H9 (cell line): ENCODE measurements at regions not wholly inside any gene's neighbourhood (a gene's known extent, or its start where the extent isn't known, plus 50 kb on each side); places are given as distances from the start of the nearest gene placed in this dataset.

Source experiments
- DNase-seq: peaks from one replicate; pipeline ENCODE4 v3.0.0-alpha.2; 2017
- H2AFZ ChIP-seq: one replicate; pipeline ENCODE4 v1.6.1; 2013; ENCODE audit warnings: mild to moderate bottlenecking, low read length, control low read depth, moderate library complexity
- H2AK5ac ChIP-seq: 2 replicates; pipeline ENCODE4 v1.6.1; 2013; ENCODE audit warnings: low read length, control low read depth, mixed read lengths; ENCODE audit not compliant: insufficient read length
- H2BK120ac ChIP-seq: one replicate; pipeline ENCODE4 v1.6.1; 2013; ENCODE audit warnings: low read depth, mild to moderate bottlenecking, low read length, control low read depth, inconsistent platforms; ENCODE audit not compliant: poor library complexity, severe bottlenecking
- H2BK12ac ChIP-seq: 2 replicates; pipeline ENCODE4 v1.6.1; 2013; ENCODE audit warnings: low read length, control low read depth, mixed read lengths, low read depth; ENCODE audit not compliant: insufficient read length
- H2BK15ac ChIP-seq: 2 replicates; pipeline ENCODE4 v1.6.1; 2013; ENCODE audit warnings: low read depth, low read length, control low read depth
- H2BK20ac ChIP-seq: one replicate; pipeline ENCODE4 v1.6.1; 2013; ENCODE audit warnings: low read depth, mild to moderate bottlenecking, low read length, control low read depth, inconsistent platforms; ENCODE audit not compliant: poor library complexity, severe bottlenecking
- H2BK5ac ChIP-seq: 2 replicates; pipeline ENCODE4 v1.6.1; 2013; ENCODE audit warnings: low read length, control low read depth, mixed read lengths; ENCODE audit not compliant: insufficient read length
- H3K14ac ChIP-seq: 2 replicates; pipeline ENCODE4 v1.6.1; 2013; ENCODE audit warnings: low read length, control low read depth; ENCODE audit not compliant: insufficient read depth
- H3K18ac ChIP-seq: 2 replicates; pipeline ENCODE4 v1.6.1; 2013; ENCODE audit warnings: low read depth, mild to moderate bottlenecking, mixed read lengths, low read length, control low read depth; ENCODE audit not compliant: insufficient read length
- H3K23ac ChIP-seq: 2 replicates; pipeline ENCODE4 v1.6.1; 2013; ENCODE audit warnings: low read length, control low read depth, mixed read lengths, low read depth; ENCODE audit not compliant: insufficient read length
- H3K23me2 ChIP-seq: 2 replicates; pipeline ENCODE4 v1.6.1; 2013; ENCODE audit warnings: low read depth, mild to moderate bottlenecking, mixed read lengths, low read length, control low read depth; ENCODE audit not compliant: insufficient read length, poor library complexity, severe bottlenecking
- H3K27ac ChIP-seq: 2 replicates; pipeline ENCODE4 v1.5.1; 2013; ENCODE audit warnings: low read length, control low read depth, mixed read lengths, low read depth; ENCODE audit not compliant: insufficient read length
- H3K27me3 ChIP-seq: 2 replicates; pipeline ENCODE4 v1.6.1; 2013; ENCODE audit warnings: low read length, control low read depth, inconsistent platforms; ENCODE audit not compliant: insufficient read depth
- H3K4ac ChIP-seq: 2 replicates; pipeline ENCODE4 v1.6.1; 2013; ENCODE audit warnings: low read depth, mild to moderate bottlenecking, control low read depth, inconsistent platforms, low read length, moderate library complexity
- H3K4me1 ChIP-seq: 2 replicates; pipeline ENCODE4 v1.6.1; 2013; ENCODE audit warnings: low read length, control low read depth, inconsistent platforms; ENCODE audit not compliant: insufficient read depth
- H3K4me2 ChIP-seq: 2 replicates; pipeline ENCODE4 v1.6.1; 2013; ENCODE audit warnings: low read length, control low read depth, mixed read lengths; ENCODE audit not compliant: insufficient read length, insufficient read depth
- H3K56ac ChIP-seq: 2 replicates; pipeline ENCODE4 v1.6.1; 2013; ENCODE audit warnings: low read depth, mild to moderate bottlenecking, mixed read lengths, low read length, control low read depth; ENCODE audit not compliant: insufficient read length
- H3K79me1 ChIP-seq: 2 replicates; pipeline ENCODE4 v1.6.1; 2013; ENCODE audit warnings: low read depth, mild to moderate bottlenecking, moderate library complexity, low read length, control low read depth, inconsistent platforms; ENCODE audit not compliant: insufficient read depth, poor library complexity, severe bottlenecking
- H3K79me2 ChIP-seq: 2 replicates; pipeline ENCODE4 v1.6.1; 2013; ENCODE audit warnings: low read length, control low read depth, inconsistent platforms; ENCODE audit not compliant: insufficient read depth
- H3K9ac ChIP-seq: 2 replicates; pipeline ENCODE4 v1.6.1; 2013; ENCODE audit warnings: low read length, control low read depth, mixed read lengths; ENCODE audit not compliant: insufficient read length; ENCODE audit errors: extremely low read depth
- H3K9me3 ChIP-seq: one replicate; pipeline ENCODE4 v1.6.1; 2013; ENCODE audit warnings: low read depth, low read length, inconsistent platforms; ENCODE audit not compliant: control insufficient read depth
- H3T11ph ChIP-seq: one replicate; pipeline ENCODE4 v1.6.1; 2013; ENCODE audit warnings: mild to moderate bottlenecking, low read length, control low read depth, inconsistent platforms
- H4K20me1 ChIP-seq: one replicate; pipeline ENCODE4 v1.6.1; 2013; ENCODE audit not compliant: control insufficient read depth, insufficient read length, insufficient read depth
- H4K5ac ChIP-seq: 2 replicates; pipeline ENCODE4 v1.6.1; 2013; ENCODE audit warnings: low read depth, mild to moderate bottlenecking, mixed read lengths, low read length, control low read depth; ENCODE audit not compliant: insufficient read length
- H4K8ac ChIP-seq: replicated peaks from 2 replicates; pipeline ENCODE4 v1.6.1; 2013; ENCODE audit warnings: low read length, control low read depth, mixed read lengths, low read depth; ENCODE audit not compliant: insufficient read length
- H4K91ac ChIP-seq: 2 replicates; pipeline ENCODE4 v1.6.1; 2013; ENCODE audit warnings: low read depth, mild to moderate bottlenecking, moderate library complexity, mixed read lengths, low read length, control low read depth; ENCODE audit not compliant: insufficient read length
- H3K27ac Mint-ChIP-seq, 3 experiments: 2 replicates in 2 of 3; 3 replicates in 1 of 3; pipeline ENCODE4 v1.8.0; 2020 to 2021; ENCODE audit warnings: mixed read lengths in 3 of 3, mild to moderate bottlenecking in 1 of 3, moderate library complexity in 1 of 3
- H3K27me3 Mint-ChIP-seq: 2 replicates; pipeline ENCODE4 v1.8.0; 2021; ENCODE audit warnings: low read depth, mild to moderate bottlenecking, moderate library complexity, mixed read lengths
- H3K36me3 Mint-ChIP-seq, 3 experiments: 2 replicates in 2 of 3; 3 replicates in 1 of 3; pipeline ENCODE4 v1.8.0; 2020 to 2021; ENCODE audit warnings: low read depth in 3 of 3, mixed read lengths in 3 of 3; ENCODE audit not compliant: insufficient read depth in 1 of 3
- H3K4me1 Mint-ChIP-seq, 2 experiments: 2 replicates each; pipeline ENCODE4 v1.8.0; 2020; ENCODE audit warnings: mixed read lengths in 2 of 2
- H3K4me3 Mint-ChIP-seq, 2 experiments: 2 replicates in 1 of 2; 3 replicates in 1 of 2; pipeline ENCODE4 v1.8.0; 2020 to 2021; ENCODE audit warnings: mild to moderate bottlenecking in 2 of 2, mixed read lengths in 2 of 2, moderate library complexity in 1 of 2
- H3K9me3 Mint-ChIP-seq, 2 experiments: 2 replicates in 1 of 2; 3 replicates in 1 of 2; pipeline ENCODE4 v1.8.0; 2020; ENCODE audit warnings: mild to moderate bottlenecking in 2 of 2, mixed read lengths in 2 of 2, moderate library complexity in 1 of 2
- CTCF ChIP-seq: fragments of 200-600 bp; sonication (generic); conservative IDR thresholded peaks from 3 replicates; pipeline ENCODE4 v1.8.0; 2021; ENCODE audit warnings: antibody characterized with exemption, mild to moderate bottlenecking
- WGBS: extraction: QIAGEN DNeasy Blood & Tissue Kit; methylation state at CpG from one replicate; pipeline ENCODE4 v1.1.7; 2013; ENCODE audit warnings: missing lambda C conversion rate, low lambda C conversion rate, mixed read lengths; ENCODE audit not compliant: insufficient read length; ENCODE audit errors: extremely low coverage; 5-methylcytosine and 5-hydroxymethylcytosine counted together

GRCh38 chr6:156420172-156420993 is 356.8 kb upstream of the ARID1B start:
- no peak overlapping the region for H2BK120ac ChIP-seq
- H3K4me1 ChIP-seq: no peaks in the 10 kb centered on the region
- H2BK12ac ChIP-seq: no peak overlapping the region
- no peak overlapping the region for H3K23ac ChIP-seq
- H4K8ac ChIP-seq: no peak overlapping the region
- H4K91ac ChIP-seq: no peak overlapping the region
- peaks cover 11 to 17% (median 14%) of the 10 kb centered on the region in 3 experiments for H3K36me3 Mint-ChIP-seq
- no peak overlapping the region for H3K4me2 ChIP-seq
- H3K27ac ChIP-seq: no peak overlapping the region
- H3K56ac ChIP-seq: no peak overlapping the region
- no CpG with 5 or more reads among the region's 5 CpGs for WGBS
- H3K14ac ChIP-seq: no peak overlapping the region
- H2AFZ ChIP-seq: no peak overlapping the region
- H3T11ph ChIP-seq: no peak overlapping the region
- H3K23me2 ChIP-seq: no peaks in the 10 kb centered on the region
- no peak for DNase-seq
- H2BK5ac ChIP-seq: no peak overlapping the region
- H3K18ac ChIP-seq: no peak overlapping the region
- H3K79me1 ChIP-seq: no peaks in the 10 kb centered on the region
- no peak overlapping the region for H3K4me3 Mint-ChIP-seq
- peaks cover 16 to 25% of the 10 kb centered on the region in 2 experiments for H3K9me3 Mint-ChIP-seq
- H3K4ac ChIP-seq: no peak overlapping the region
- TF ChIP-seq CTCF: no peak
- H3K79me2 ChIP-seq: no peaks in the 10 kb centered on the region
- no peak overlapping the region for H2BK20ac ChIP-seq
- no peak overlapping the region for H4K5ac ChIP-seq
- no peaks in the 10 kb centered on the region for H3K9me3 ChIP-seq
- no peak overlapping the region for H3K9ac ChIP-seq
- no peak overlapping the region for H3K27ac Mint-ChIP-seq
- H3K27me3 Mint-ChIP-seq: peaks cover 2% of the 10 kb centered on the region
- no peak overlapping the region for H2AK5ac ChIP-seq
- H3K27me3 ChIP-seq: no peaks in the 10 kb centered on the region
- no peak overlapping the region for H2BK15ac ChIP-seq
- no peaks in the 10 kb centered on the region for H3K4me1 Mint-ChIP-seq
- no peaks in the 10 kb centered on the region for H4K20me1 ChIP-seq
